ENCODE measurements at regions not wholly inside any gene's neighbourhood (a gene's known extent, or its start where the extent isn't known, plus 50 kb on each side); places are given as distances from the start of the nearest gene placed in this dataset.

DNA sequence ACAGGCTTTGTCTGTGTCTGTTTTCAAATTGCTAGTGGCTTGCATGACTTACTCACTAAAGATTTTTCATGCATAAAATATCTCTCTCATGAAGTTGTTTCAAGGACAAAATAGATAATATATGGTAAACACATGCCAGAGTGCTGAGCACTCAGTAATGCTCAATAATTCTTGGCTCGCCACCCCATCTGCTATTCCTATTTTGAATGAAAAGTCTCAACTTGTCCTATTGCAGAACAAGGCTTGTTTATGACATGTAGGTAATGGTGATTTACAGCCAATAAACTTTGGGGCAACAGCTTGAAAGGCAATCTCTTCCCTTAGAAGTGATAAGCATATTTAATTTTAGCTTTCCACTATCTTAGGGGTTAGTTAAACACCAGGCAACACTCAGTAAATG, 789.0 kb upstream of the ROBO1 start:
- no peak for ATAC-seq
- no peaks in the 10 kb centered on the region for H3K27me3 ChIP-seq
- H3K27ac ChIP-seq = no peak overlapping the region
- TF ChIP-seq POLR2A (IDR thresholded peaks at IDR 0.05) = no peak
- TF ChIP-seq, protein P1, sequence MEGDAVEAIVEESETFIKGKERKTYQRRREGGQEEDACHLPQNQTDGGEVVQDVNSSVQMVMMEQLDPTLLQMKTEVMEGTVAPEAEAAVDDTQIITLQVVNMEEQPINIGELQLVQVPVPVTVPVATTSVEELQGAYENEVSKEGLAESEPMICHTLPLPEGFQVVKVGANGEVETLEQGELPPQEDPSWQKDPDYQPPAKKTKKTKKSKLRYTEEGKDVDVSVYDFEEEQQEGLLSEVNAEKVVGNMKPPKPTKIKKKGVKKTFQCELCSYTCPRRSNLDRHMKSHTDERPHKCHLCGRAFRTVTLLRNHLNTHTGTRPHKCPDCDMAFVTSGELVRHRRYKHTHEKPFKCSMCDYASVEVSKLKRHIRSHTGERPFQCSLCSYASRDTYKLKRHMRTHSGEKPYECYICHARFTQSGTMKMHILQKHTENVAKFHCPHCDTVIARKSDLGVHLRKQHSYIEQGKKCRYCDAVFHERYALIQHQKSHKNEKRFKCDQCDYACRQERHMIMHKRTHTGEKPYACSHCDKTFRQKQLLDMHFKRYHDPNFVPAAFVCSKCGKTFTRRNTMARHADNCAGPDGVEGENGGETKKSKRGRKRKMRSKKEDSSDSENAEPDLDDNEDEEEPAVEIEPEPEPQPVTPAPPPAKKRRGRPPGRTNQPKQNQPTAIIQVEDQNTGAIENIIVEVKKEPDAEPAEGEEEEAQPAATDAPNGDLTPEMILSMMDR (IDR thresholded peaks at IDR 0.05) = no peak
- WGBS, 2 donors = 61 to 65% methylated on average over 1 of the region's 1 CpG
- no peaks in the 10 kb centered on the region for H3K4me1 ChIP-seq
- no peaks in the 10 kb centered on the region for H3K36me3 ChIP-seq (replicated peaks in 1 of 2; ENCODE audit: insufficient read depth in 1 of 2, low read depth in 2 of 2)
- H3K9me3 ChIP-seq = no peaks in the 10 kb centered on the region
- intact Hi-C loops (cut with DNase I) = no loop called here
- H3K4me3 ChIP-seq = no peak overlapping the region
- DNase-seq = no peak

DNA sequence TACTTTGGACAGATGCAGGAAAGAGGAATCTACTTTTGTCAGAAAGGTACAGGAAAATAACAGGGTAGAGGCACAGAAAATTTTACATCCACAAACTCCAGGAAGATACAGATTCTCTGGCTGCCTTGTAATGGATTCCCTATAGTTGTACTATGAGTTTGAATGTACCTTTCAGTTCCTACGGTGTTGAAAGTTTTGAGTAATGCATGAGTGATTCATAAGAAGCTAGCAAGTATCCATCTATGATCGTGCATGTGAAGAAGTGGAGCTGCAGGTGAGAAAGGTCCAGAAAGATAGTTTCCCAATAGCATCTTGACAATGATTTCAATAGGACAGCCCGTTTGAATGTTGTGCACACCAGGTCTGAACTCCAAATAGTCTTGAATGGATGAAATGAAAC, 786.5 kb upstream of the ROBO1 start:
- Histone ChIP-seq H3K4me3 (no peak overlapping the region), H3K9me3 (no peaks in the 10 kb centered on the region), H3K27ac (no peak overlapping the region), H3K4me1 (no peaks in the 10 kb centered on the region), H3K36me3 (replicated peaks in 1 of 2; ENCODE audit: insufficient read depth in 1 of 2, low read depth in 2 of 2) (no peaks in the 10 kb centered on the region), H3K27me3 (no peaks in the 10 kb centered on the region)
- no peak for DNase-seq
- TF ChIP-seq POLR2A (IDR thresholded peaks at IDR 0.05) = no peak
- TF ChIP-seq, protein P1 (IDR thresholded peaks at IDR 0.05) = no peak
- no peak for ATAC-seq
- intact Hi-C loops (cut with DNase I) = no loop called here
- 47 to 61% methylated on average over 3 of the region's 3 CpGs for WGBS, 2 donors

DNA sequence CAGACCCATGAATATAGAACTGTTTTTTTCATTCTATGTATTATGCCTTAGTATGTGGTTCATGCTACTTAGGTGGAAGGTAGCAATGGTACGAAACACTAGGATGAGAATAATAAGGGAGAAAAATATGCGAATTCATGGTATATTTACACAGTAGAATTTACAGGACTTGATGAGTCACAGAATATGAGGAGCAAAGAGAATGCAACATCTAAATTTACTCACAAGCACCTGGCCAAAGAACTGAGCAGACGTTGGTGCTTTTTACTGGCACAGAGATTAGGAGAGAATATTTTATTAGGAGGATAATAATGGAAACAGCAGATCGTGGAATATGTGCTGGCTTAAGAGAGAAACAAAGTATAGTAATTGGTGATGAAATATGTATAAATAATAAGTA, 785.4 kb upstream of the ROBO1 start:
- Histone ChIP-seq H3K9me3 (no peaks in the 10 kb centered on the region), H3K36me3 (replicated peaks in 1 of 2; ENCODE audit: insufficient read depth in 1 of 2, low read depth in 2 of 2) (no peaks in the 10 kb centered on the region), H3K4me3 (no peak overlapping the region), H3K4me1 (no peaks in the 10 kb centered on the region), H3K27ac (no peak overlapping the region), H3K27me3 (no peaks in the 10 kb centered on the region)
- TF ChIP-seq, protein P1 (IDR thresholded peaks at IDR 0.05) = no peak
- no peak for TF ChIP-seq POLR2A (IDR thresholded peaks at IDR 0.05)
- 45 to 56% methylated on average over 4 of the region's 4 CpGs for WGBS, 2 donors
- no peak for ATAC-seq
- intact Hi-C loops (cut with DNase I) = no loop called here
- DNase-seq = no peak

DNA sequence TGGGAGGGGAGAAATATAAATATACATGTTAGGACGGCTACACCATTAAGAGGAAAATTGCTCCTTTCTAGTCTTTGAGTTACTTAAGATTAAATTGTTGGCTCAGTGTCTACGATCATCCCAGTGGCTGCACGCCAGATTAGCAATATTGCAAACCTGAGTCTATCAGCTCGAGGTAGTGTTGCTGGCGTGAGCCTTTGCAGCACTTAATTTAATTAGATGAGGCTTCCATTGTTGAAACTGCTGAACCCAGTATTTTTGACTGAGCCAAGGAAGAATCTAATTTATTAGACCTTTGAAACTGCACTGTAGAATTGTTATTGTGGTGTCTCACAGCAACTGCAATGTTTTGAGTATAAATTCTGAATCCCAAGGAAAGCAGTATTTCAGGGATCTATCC, 782.4 kb upstream of the ROBO1 start:
- Histone ChIP-seq H3K9me3 (no peaks in the 10 kb centered on the region), H3K27me3 (no peaks in the 10 kb centered on the region), H3K36me3 (replicated peaks in 1 of 2; ENCODE audit: insufficient read depth in 1 of 2, low read depth in 2 of 2) (no peaks in the 10 kb centered on the region), H3K27ac (no peak overlapping the region), H3K4me1 (no peaks in the 10 kb centered on the region), H3K4me3 (no peak overlapping the region)
- 51 to 58% methylated on average over 5 of the region's 5 CpGs for WGBS, 2 donors
- intact Hi-C loops (cut with DNase I) = no loop called here
- no peak for ATAC-seq
- no peak for DNase-seq
- no peak for TF ChIP-seq POLR2A (IDR thresholded peaks at IDR 0.05)
- TF ChIP-seq, protein P1 (IDR thresholded peaks at IDR 0.05) = no peak

DNA sequence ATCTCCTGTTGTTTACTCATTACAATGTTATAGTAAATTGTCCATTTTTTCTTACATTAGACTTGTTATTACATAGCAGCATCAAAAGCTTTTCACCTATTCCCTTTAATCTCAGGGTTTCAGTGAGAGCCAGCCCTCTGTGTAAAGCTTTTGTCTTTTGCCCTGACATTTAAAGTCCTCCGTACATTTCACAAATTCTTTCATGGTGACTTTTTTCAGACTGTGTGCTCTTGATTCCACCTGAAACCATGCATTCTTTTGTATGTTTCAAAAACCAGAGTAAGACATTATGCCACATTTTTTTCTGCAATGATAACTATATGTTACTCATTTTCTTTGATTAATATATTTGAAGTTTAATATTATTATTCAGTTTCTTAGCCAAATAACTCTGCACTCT, 781.4 kb upstream of the ROBO1 start:
- DNase-seq (no peak), ATAC-seq (no peak)
- H3K27me3 ChIP-seq = no peaks in the 10 kb centered on the region
- 5 to 19% methylated on average over 1 of the region's 1 CpG for WGBS, 2 donors
- no peaks in the 10 kb centered on the region for H3K9me3 ChIP-seq
- no peak overlapping the region for H3K27ac ChIP-seq
- H3K4me3 ChIP-seq = no peak overlapping the region
- TF ChIP-seq, protein P1 (IDR thresholded peaks at IDR 0.05) = no peak
- TF ChIP-seq POLR2A (IDR thresholded peaks at IDR 0.05) = no peak
- H3K4me1 ChIP-seq = no peaks in the 10 kb centered on the region
- H3K36me3 ChIP-seq (replicated peaks in 1 of 2; ENCODE audit: insufficient read depth in 1 of 2, low read depth in 2 of 2) = no peaks in the 10 kb centered on the region
- intact Hi-C loops (cut with DNase I) = no loop called here
